HepG2 (cell line): ENCODE measurements at regions not wholly inside any gene's neighbourhood (a gene's known extent, or its start where the extent isn't known, plus 50 kb on each side); places are given as distances from the start of the nearest gene placed in this dataset.

ENCODE experiments used
- AKNA ChIP-seq: sonication (generic); formaldehyde crosslinking; IDR thresholded peaks from 2 replicates; pipeline ENCODE4 v1.4.0; 2020; ENCODE audit warnings: missing genetic modification reagents, borderline replicate concordance
- FOXM1 ChIP-seq: sonication (generic); formaldehyde crosslinking; IDR thresholded peaks from 2 replicates; pipeline ENCODE4 v1.5.0; 2020; ENCODE audit warnings: missing genetic modification reagents
- IRX3 ChIP-seq: sonication (generic); formaldehyde crosslinking; IDR thresholded peaks from 2 replicates; pipeline ENCODE4 v1.8.1; 2023; ENCODE audit warnings: mild to moderate bottlenecking, low read depth, missing genetic modification reagents, borderline replicate concordance
- MXD4 ChIP-seq: IDR thresholded peaks from 2 replicates; pipeline ENCODE4 v1.6.1; 2016; ENCODE audit warnings: mild to moderate bottlenecking, missing biosample characterization, missing genetic modification reagents
- ZBTB7B ChIP-seq: sonication (generic); formaldehyde crosslinking; IDR thresholded peaks from 2 replicates; pipeline ENCODE4 v1.4.0; 2020; ENCODE audit warnings: missing genetic modification reagents
- ZKSCAN8 ChIP-seq: IDR thresholded peaks from 2 replicates; pipeline ENCODE4 v1.6.1; 2016; ENCODE audit warnings: borderline replicate concordance, missing genetic modification reagents, missing compliant biosample characterization
- ZNF18 ChIP-seq: sonication (generic); formaldehyde crosslinking; IDR thresholded peaks from 2 replicates; pipeline ENCODE4 v1.8.0; 2022; ENCODE audit warnings: mild to moderate bottlenecking, missing genetic modification reagents; ENCODE audit not compliant: insufficient replicate concordance
- ZNF207 ChIP-seq: fragments of 450-650 bp; IDR thresholded peaks from 2 replicates; pipeline ENCODE4 v1.6.1; 2016; ENCODE audit warnings: antibody characterized with exemption, borderline replicate concordance
- ZNF839 ChIP-seq: sonication (generic); formaldehyde crosslinking; IDR thresholded peaks from 2 replicates; pipeline ENCODE4 v1.4.0; 2020; ENCODE audit warnings: missing genetic modification reagents, mild to moderate bottlenecking, borderline replicate concordance

- TF ChIP-seq ZNF18 (CRISPR knock-in tag): no peak
- TF ChIP-seq ZNF207: no peak
- TF ChIP-seq MXD4 (CRISPR knock-in tag): no peak
- no peak for TF ChIP-seq FOXM1
- no peak for TF ChIP-seq AKNA
- TF ChIP-seq ZKSCAN8 (CRISPR knock-in tag): no peak
- TF ChIP-seq IRX3 (CRISPR knock-in tag): no peak
- no peak for TF ChIP-seq ZNF839
- TF ChIP-seq ZBTB7B: no peak
Measured at GRCh38 chr5:92508271-92508670, 1072.7 kb downstream of the NR2F1-AS1 start (continued).
